SK-N-DZ (cell line): ENCODE measurements at regions not wholly inside any gene's neighbourhood (a gene's known extent, or its start where the extent isn't known, plus 50 kb on each side); places are given as distances from the start of the nearest gene placed in this dataset.
"Not testable (repeated sequence)": the region's sequence is repeated elsewhere in the genome, so short reads cannot be mapped to it uniquely, and the experiment has no call there.

Experiments
- DNase-seq: peaks from one replicate; pipeline ENCODE4 v3.0.0-alpha.2; 2015; ENCODE audit warnings: low spot score
- small RNA-seq, 2 experiments: library from RNA; depleted of rRNA; stranded (forward); fragments of <200 nt; gene quantifications; one replicate each; pipeline ENCODE3, GENCODE V24; 2014

GRCh38 chr7:32650356-32650755, 155.1 kb downstream of the AVL9 start:
- DNase-seq, result not testable (repeated sequence)

- DNase-seq, result peak; percentile 43
These were observed 153.3 kb downstream of the AVL9 start for GRCh38 chr7:32648408-32649156.

GRCh38 chr7:32645255-32645654, 150.0 kb downstream of the AVL9 start:
- DNase-seq, result not testable (repeated sequence)

GRCh38 chr7:32643194-32643593, 147.9 kb downstream of the AVL9 start:
- DNase-seq, result no peak

GRCh38 chr7:32639122-32639521, 143.8 kb downstream of the AVL9 start:
- no peak for DNase-seq

- not testable (repeated sequence) for DNase-seq
These were observed 143.3 kb downstream of the AVL9 start for GRCh38 chr7:32638479-32639121.

Small RNA genes lying in the stretch of these regions (small RNA-seq; reads per million reads assigned to genes)
- 0 reads per million in 2 experiments for gene AC018645.1
- gene MIR550A2, result 0 reads per million in 2 experiments
- gene RF00322, result 0 reads per million in 2 experiments
